ENCODE measurements at regions not wholly inside any gene's neighbourhood (a gene's known extent, or its start where the extent isn't known, plus 50 kb on each side); places are given as distances from the start of the nearest gene placed in this dataset.

DNA sequence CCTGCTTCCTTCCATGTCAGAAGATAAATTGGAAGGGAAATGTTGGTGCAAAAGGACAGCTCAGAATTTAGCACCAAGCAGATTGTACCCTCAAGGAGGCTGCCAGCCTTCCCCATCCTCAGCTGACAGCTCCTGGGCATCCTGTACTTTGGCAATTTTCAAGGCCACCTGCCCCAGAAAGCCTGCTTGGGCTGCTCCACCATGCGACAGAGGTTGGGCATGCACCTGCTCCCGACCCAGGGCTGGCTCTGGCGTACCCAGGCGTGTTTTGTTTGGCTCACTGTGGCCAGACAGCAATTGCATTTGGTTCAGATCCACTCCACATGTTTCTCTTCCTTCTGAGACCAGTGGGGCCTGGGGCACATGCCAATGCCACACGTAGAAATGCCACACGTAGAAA, 547.8 kb downstream of the NPHP4 start:
- no peak overlapping the region for H3K4me3 ChIP-seq (ENCODE audit: low read depth, low read length)
- no peak for DNase-seq (ENCODE audit: low read depth)
- TF ChIP-seq, protein P1, sequence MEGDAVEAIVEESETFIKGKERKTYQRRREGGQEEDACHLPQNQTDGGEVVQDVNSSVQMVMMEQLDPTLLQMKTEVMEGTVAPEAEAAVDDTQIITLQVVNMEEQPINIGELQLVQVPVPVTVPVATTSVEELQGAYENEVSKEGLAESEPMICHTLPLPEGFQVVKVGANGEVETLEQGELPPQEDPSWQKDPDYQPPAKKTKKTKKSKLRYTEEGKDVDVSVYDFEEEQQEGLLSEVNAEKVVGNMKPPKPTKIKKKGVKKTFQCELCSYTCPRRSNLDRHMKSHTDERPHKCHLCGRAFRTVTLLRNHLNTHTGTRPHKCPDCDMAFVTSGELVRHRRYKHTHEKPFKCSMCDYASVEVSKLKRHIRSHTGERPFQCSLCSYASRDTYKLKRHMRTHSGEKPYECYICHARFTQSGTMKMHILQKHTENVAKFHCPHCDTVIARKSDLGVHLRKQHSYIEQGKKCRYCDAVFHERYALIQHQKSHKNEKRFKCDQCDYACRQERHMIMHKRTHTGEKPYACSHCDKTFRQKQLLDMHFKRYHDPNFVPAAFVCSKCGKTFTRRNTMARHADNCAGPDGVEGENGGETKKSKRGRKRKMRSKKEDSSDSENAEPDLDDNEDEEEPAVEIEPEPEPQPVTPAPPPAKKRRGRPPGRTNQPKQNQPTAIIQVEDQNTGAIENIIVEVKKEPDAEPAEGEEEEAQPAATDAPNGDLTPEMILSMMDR (conservative IDR thresholded peaks at IDR 0.05; ENCODE audit: low read depth, low read length), result no peak

DNA sequence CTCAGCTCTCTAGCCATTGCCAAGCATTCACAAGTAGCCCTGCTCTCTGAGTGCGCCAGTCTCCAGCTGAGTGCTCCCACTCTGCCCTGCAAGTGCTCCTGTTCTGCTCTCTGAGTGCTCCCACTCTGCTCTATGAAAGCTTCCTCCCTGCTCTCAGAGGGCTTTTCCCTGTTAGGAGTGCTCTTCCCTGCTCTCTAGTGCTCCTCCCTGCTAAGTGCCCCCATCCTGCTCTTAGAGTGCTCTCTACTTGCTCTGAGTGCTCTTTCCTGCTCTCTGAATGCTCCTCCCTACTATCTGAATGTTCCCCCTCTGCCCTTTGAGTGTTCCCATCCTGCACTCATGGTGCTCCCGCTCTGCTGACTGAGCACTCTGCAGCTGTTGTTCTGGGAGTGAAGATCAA, 555.4 kb downstream of the NPHP4 start:
- no peak for DNase-seq (ENCODE audit: low read depth)
- H3K4me3 ChIP-seq (ENCODE audit: low read depth, low read length), result no peak overlapping the region
- TF ChIP-seq, protein P1 (conservative IDR thresholded peaks at IDR 0.05; ENCODE audit: low read depth, low read length), result no peak

DNA sequence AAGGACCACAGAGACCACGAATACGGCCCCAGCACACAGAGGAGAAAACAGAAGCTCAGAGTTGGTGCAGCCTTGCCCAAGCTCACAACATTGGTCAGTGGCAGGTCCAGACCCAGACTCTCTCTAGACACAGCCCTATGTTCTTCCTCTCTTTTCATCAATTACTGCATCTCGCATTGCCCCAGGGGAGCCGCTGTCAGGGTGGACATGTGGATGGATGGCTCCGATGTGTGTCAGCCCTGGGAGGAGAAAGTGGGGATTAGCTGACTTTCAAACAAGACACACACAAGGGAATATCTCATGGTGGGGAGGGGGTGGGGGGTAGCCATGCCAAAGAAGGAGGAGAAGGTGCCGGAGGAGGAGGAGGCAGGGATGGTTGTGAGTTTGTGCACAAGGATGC, 556.8 kb downstream of the NPHP4 start:
- TF ChIP-seq, protein P1 (conservative IDR thresholded peaks at IDR 0.05; ENCODE audit: low read depth, low read length), result no peak
- no peak overlapping the region for H3K4me3 ChIP-seq (ENCODE audit: low read depth, low read length)
- no peak for DNase-seq (ENCODE audit: low read depth)

DNA sequence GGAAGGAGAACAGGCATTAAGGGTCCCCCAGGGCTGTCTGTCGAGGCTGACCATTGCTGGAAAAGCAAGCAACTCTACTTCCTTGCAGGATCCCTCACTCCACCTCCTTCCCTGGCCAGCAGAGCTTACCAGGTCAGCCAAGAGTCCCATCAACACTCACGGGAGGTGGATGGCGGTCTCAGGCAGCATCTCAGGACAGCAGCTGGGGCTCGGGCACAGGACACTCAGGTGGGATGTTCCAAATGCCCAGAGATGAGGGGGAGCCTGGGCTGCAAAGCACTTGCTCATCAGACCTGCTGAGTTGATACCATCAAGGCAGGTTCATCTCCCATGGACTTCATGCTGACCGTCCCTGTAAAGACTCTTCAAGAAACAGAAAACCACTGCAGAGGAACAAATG, 559.8 kb downstream of the NPHP4 start:
- TF ChIP-seq, protein P1 (conservative IDR thresholded peaks at IDR 0.05; ENCODE audit: low read depth, low read length), result no peak
- DNase-seq (ENCODE audit: low read depth), result no peak
- no peak overlapping the region for H3K4me3 ChIP-seq (ENCODE audit: low read depth, low read length)

DNA sequence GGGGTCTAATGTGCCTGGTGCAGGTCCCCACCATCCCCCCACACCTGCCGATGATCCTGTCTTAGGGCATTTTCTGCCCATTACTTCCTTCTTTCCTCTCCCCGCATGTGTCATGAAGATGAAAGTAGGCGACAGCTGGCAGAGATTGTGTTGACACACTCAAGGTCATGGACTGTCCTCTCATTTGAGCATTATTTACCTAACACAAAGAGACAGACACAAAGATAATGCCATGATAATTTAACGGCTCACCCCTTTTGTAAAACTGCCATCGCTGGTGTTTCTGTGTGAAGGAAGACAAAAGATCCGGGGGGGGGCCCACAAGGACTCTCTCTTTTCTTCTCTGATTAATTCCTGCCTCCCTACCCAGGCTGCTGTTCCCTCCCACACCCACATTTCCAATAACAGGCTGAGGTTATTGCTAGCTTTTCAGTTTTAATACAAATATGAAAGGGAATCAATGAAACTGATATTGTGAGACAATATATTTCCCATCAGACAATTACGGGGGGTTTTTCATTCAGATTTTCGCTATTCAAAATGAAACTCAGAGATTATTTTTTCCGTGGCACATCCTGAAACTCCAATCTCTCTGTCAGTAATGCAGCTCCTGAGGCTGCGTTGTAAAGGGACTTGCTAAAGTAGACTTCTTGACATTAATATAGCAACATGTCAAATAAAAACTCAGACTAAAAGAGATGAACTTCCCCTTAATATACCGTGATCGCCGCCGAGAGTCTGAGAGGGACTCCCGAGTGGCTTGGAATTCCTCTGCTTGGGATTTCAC, 561.1 kb downstream of the NPHP4 start:
- DNase-seq (ENCODE audit: low read depth), result no peak
- no peak overlapping the region for H3K4me3 ChIP-seq (ENCODE audit: low read depth, low read length)
- TF ChIP-seq, protein P1 (conservative IDR thresholded peaks at IDR 0.05; ENCODE audit: low read depth, low read length), result no peak

DNA sequence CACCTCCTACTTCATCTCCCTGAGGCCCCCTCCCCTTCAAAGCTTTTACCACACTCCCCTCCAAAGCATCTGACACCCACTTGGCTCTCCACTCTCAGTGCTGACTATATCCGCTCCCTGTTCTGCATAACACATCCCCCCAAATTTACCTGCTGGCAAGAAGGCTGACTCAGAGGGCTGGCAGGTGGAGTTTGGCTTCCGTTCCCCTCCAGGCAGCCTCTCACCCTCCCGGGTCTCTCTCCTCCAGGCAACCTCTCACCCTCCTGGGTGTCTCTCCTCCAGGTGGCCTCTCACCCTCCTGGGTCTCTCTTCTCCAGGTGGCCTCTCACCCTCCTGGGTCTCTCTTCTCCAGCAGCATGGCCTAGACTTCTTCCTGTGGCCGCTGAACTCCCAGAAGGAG, 562.1 kb downstream of the NPHP4 start:
- no peak for DNase-seq (ENCODE audit: low read depth)
- H3K4me3 ChIP-seq (ENCODE audit: low read depth, low read length), result no peak overlapping the region
- TF ChIP-seq, protein P1 (conservative IDR thresholded peaks at IDR 0.05; ENCODE audit: low read depth, low read length), result no peak

DNA sequence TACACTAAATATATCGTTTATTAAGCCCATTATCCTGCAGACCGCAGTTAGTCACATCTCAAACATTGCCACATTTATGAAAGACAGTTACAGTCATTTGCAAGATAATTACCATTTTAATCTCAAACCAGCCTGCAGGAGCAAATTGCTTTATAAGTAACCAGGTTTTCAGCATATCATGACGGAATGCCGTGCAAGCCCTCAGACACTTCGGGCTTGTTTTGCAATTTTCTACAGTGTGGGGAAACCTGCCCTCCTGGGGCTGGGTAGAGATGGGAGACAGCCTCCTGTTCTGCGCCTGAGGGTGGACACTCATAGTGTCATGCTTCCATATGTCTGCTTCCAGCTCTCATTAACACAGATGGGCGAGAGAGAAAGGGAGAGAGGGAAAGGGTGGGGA, 563.9 kb downstream of the NPHP4 start:
- TF ChIP-seq, protein P1 (conservative IDR thresholded peaks at IDR 0.05; ENCODE audit: low read depth, low read length), result no peak
- DNase-seq (ENCODE audit: low read depth), result no peak
- H3K4me3 ChIP-seq (ENCODE audit: low read depth, low read length), result no peak overlapping the region

Measured in epithelial cell of proximal tubule (primary cell).